HG03060 (cell line): ENCODE measurements at regions not wholly inside any gene's neighbourhood (a gene's known extent, or its start where the extent isn't known, plus 50 kb on each side); places are given as distances from the start of the nearest gene placed in this dataset.

Experiments used
- ATAC-seq: cut with Tn5 transposase; IDR thresholded peaks from one replicate; pipeline ENCODE4 v1.9.1; 2021; ENCODE audit warnings: low read depth, moderate number of reproducible peaks; ENCODE audit not compliant: unreplicated experiment

DNA sequence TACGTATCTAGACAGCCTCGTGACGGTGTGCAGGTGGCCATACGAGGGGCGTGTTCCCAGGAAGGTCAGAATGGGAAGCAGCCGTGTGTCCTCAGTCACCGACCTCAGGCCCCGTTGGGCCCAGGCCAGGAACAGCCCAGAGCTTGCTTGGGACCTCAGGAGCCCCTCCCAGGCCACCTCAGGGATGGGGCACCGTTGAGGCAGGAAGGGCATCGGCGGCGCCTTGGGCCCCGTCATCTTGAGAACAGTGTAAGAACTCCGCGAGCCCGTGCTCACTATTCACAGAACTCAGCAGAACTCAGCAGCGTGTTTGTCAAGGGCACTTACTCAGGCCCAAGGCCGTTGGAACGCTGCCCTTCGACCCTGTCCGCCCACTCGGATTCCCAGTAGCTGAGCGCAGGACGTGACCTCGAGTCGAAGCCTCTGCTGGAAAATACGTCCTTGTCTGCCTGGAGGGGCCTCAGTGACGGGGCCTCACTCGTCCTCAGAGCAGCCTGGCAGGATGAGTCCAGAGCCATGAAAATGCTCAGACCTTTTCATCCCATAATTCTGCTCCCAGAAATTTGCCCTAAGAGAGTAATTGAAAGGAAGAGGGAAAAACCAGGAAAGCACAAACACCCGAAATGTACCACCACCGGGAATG is 1134.8 kb downstream of the BRD1 start:
- ATAC-seq, result no peak

DNA sequence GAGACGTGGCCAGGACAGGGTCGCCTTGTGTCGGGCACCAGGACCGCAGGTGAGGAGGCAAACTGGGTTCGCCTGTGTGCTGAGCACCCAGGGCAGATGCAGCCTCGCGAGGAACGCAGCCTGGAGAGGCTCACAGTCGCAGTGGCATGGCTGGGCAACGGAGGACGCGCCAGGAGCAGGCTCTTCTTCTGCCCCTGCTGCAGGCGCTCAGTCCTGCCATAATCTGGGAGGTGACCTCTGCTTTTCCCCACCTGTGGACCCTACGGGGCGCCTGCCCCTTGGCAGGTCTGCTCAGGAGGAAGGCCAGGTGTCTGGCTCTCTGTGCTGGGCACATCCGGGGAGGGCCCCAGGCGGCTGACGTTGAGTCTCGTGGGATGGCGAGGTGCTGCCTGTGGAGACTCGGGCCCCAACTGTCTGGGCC is 1136.2 kb downstream of the BRD1 start:
- ATAC-seq, result no peak

DNA sequence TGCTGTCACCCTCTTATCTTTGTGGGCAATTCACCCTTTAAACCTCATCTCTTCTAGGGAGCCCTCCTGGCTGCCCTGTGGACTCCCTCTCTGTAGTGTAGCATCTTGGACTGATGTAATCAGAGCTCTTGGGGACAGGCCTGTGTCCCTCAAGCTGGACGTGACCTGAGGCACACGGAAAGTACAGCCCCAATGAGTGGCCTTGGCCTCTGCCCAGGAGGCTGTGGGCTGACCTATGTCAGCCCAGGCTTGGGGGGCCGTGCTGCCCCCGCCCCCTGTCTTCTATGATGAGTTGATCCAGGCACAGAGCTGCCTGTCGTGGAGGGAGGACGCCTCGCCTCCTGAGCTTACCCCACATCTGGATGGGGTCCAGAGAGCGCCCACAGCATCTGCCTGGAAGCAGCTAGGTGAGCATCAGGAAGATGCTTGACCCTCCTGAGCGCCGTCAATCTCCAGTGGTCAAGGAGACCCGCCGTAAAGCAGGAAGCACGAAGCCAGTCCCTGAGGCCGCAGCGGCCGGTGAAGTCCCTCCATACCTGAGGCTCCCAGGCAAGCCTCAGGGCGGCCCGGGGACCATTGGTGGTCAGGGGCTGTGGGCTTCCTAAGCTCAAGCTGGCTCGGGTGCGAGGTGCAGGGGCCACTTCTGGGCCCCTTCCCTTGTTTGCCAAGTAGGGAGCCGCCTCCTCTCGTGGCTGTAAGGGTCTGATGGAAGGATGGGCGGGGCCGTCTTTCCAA is 1136.9 kb downstream of the BRD1 start:
- no peak for ATAC-seq

DNA sequence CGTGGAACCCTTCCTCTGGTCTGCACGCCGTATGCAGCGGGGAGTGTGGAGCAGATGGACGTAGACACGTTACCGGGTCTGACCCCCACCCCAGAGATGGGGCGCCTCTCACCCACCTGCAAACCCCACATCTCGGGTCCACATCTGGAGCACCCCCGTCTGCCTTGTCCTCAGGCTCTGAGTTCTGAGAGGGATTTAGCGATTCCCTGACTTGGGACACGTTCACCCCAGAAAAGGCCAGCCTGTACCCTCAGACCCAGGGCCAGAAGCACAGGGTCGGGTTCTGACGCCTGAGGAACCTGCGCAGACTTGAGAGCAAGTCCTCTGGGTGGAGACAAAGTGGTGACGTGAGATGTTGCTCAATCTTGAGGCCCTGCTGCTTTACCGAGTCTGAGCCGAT is 1138.5 kb downstream of the BRD1 start:
- ATAC-seq, result no peak

DNA sequence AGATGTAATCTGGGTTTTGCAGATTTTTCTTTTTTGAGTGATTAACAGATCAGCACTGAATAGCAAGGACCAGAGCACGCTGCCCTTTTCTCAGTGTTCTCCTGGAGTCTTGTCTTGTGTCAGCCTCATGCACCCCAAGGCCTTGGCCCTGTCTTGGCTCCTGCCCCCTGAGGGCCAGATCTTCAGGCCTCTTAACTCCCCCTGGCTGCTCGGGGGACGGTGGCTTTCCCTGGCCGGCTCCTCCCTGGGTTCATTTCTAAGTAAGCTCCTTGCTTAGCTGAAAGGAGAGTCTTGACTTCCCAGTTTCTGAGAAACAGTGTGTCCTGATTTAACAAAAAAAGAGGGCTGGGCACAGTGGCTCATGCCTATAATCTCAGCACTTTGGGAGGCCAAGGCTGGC is 1139.3 kb downstream of the BRD1 start:
- ATAC-seq, result no peak

DNA sequence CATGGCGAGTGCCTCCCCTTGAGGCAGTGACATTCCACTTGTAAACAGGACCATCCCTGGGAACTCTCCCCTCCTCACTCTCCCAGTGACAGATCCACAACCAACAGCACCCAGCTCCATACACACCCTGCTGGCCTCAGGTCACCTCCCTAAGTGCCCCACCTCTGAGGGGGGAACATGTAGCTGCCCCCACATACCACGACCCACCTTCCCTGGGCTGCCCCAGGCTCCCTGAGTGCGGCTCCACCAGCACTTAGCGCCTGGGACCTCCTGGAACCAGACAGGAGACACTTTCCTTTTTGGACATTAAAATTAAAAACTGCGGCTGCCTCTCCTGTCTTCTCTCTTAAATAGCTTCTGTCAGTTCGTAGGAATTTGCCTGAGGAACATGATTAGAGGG is 1140.1 kb downstream of the BRD1 start:
- ATAC-seq, result no peak

DNA sequence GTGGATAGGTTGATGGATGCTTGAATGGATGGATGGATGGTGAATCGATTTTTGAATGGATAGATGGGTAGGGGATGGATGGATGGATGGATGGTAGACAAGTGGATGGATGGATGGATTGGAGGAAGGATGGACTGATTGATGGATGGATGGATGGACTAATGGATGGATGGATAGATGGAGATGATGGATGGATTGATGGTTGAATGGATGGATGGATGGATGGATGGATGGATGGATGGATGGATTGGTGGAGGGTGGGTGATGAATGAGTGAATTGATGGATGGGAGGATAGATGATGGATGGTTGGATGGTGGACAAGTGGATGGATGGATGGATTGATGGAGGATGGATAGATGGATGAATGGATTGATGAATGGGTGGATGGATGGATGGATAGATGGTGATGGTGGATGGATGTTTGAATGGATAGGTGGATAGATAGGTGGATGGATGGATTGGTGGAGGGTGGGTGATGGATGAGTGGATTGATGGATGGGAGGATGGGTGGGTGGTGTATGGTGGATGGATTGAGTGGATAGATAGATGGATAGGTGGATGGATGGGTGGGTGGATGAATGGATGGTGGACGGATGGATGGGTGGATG is 1140.9 kb downstream of the BRD1 start:
- ATAC-seq, result no peak

DNA sequence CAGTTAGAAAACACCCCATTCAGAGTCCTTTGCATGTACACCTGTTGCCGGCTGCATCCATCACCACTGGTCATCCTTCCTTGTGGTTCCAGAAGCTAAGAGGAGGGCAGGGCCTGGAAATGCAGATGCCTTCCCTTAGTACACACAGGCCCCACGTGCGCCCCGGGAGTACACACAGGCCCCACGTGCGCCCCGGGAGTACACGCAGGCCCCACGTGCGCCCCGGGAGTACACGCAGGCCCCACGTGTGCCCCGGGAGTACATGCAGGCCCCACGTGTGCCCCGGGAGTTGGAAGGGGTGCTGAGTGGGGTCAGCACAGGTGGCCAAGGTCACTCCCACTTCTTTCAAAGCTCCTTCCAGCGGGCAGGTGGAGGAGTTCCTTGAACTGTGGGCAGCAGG is 1141.9 kb downstream of the BRD1 start:
- no peak for ATAC-seq

DNA sequence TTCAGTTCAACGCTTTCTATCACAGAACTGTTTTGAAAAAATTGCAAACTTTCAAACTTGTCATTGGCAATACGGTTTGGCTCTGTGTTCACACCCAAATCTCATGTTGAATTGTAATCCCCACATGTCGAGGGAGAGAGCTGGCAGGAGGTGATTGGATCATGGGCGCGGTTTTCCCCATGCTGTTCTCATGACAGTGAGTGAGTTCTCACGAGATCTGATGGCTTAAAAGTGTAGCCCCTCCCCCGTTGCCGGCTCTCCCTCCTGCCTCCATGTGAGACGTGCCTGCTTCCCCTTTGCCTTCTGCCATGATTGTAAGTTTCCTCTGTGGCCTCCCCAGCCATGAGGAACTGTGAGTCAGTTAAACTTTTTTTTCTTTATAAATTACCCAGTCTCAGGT is 1144.0 kb downstream of the BRD1 start:
- ATAC-seq, result no peak

DNA sequence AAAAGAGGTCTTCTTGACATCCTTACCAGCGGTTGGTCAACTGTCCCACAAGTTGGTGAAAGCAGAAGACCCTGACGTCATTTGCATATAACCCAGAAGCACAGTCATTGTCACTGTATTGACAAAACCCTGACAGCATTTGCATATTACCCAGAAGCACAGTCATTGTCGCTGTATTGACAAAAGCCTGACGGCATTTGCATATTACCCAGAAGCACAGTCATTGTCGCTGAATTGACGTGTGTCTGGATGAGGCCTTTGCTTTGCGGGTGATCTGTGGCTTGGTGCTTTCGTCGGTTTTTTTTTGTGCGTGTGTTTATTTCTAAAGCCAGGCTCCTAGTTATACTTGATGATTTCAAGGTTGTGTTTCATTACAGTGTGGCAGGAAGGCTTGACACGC is 1145.2 kb downstream of the BRD1 start:
- no peak for ATAC-seq

DNA sequence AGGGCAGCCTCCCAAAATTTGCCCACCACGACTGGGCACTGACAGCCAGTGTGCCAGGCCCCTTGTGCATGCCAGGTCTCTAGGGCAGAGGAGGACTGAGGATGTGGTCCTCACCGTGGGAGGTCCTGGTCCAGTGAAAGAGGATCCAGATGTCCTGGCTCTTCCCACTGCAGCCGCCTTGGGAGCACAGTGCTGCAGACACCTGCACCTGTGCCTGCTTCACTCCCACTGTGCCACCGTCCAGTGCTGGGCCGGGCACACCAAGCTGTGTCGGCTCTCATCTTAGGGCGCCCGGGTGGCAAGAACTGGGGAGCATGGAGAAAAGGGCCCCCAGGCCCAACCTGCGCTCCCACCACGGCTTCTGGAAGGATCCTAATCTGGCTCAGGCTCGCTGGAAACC is 1147.1 kb downstream of the BRD1 start:
- ATAC-seq, result no peak

DNA sequence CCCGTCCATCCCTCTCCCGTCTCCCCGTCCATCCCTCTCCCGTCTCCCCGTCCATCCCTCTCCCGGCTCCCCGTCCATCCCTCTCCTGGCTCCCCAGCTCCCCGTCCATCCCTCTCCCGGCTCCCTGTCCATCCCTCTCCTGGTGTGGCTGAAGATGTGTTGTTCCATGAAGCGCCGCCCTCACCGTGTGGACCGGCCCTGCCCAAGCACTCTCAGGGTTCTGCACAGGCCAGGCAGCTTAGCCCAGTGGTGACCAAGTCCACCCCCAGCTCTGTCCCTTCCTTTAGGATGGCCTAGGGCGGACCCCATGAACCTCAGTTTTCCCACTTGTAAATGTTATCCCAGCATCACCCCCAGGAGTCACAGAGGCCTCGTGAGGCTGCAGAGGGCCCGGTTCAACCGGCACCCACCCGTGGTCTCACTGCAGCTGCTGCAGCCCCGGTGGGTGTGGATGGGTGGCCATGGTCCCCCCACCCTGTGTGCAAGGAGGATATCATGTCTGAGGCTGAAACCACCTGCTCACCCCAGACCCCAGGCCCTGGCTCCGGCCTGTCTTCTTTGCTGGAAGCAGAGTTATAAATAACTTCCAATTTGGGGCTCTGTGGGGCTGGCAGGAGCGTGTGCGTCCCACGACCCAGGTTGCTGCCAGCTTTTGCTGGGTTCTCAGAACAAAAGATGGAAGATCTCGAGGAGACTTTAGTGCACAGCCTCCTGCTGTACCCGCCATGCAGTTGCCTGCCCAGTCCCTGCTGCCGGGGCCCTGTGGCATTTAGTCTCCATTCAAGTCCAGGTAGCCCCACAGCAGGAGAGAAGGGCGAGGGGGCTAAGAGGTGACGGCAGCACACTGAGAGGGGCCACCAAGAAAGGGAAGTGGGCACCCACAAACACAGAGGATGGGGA is 1147.8 kb downstream of the BRD1 start:
- ATAC-seq, result no peak

DNA sequence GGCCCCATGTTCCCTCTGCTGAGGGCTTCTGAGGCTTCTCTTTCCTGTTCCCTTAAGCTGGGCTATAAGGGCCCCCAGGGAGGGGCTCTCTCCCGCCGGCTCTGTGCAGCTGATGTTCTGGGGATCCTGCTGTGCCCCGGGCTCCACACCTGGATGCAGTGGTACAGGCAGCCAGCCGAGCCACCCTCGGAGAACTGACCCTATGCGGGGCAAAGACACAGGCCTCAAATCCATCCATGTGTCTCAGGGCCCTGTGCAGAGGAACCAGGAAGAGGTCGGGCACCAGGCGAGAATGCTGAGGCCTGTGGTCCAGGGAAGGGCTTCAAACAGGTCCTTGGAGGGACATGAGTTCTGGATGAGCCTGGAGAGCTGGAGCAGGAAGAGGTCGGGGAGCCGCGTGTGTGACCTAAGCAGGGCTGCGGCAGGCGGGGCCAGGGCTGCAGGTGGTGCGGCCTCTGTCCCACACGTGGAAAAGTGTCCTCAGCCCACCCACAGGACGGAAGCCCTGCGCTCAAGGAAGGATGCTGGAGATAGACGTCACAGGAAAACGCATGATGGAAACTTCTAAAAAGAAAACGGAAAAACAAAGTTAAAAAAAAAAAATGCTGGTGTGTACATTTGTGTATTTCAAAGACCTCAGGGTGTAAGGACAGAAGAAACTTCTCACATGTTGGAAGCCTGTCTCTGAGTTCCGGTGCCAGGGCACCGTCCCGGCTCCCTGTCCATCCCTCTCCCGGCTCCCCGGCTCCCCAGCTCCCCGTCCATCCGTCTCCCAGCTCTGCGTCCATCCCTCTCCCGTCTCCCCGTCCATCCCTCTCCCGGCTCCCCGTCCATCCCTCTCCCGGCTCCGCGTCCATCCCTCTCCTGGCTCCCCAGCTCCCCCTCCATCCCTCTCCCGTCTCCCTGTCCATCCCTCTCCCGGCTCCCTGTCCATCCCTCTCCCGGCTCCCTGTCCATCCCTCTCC is 1149.2 kb downstream of the BRD1 start:
- ATAC-seq, result no peak

DNA sequence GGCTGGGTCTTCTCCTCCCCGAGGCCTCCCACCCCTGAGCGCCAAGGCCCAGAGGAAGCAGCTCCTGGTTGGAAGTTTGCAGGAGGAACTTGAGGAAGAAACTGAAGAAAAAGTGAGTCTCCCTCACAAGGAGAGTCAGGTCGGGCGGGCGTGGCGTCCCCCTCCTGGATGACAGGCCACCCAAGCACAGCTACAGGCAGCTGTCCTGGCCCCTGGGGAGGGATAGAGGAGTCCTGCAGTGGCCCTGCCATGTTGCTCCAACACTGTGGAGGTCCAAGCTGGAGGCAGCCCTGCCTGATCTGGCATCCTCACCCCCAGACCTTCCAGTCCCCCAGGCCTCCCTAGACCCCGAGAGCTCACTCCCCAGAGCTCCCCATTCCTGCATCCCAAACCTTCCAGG is 1150.1 kb downstream of the BRD1 start:
- no peak for ATAC-seq

DNA sequence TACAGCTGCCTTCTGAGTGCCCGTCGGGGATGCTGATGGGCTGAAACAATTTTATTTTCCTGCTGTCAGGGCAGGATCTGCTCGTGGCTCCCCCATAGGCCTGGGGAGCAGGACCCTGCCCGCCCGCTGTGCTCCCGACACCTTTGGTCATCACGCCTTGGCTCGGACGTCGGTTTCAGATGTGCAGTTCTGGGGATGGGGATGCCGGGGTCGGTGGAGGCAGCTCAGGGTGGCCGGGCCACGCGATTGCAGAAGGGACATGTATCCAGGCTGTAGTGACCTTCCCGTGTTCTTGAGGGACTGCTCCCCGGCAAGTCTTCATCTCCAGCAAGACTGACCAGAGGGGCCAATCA is 1150.5 kb downstream of the BRD1 start:
- ATAC-seq, result no peak

DNA sequence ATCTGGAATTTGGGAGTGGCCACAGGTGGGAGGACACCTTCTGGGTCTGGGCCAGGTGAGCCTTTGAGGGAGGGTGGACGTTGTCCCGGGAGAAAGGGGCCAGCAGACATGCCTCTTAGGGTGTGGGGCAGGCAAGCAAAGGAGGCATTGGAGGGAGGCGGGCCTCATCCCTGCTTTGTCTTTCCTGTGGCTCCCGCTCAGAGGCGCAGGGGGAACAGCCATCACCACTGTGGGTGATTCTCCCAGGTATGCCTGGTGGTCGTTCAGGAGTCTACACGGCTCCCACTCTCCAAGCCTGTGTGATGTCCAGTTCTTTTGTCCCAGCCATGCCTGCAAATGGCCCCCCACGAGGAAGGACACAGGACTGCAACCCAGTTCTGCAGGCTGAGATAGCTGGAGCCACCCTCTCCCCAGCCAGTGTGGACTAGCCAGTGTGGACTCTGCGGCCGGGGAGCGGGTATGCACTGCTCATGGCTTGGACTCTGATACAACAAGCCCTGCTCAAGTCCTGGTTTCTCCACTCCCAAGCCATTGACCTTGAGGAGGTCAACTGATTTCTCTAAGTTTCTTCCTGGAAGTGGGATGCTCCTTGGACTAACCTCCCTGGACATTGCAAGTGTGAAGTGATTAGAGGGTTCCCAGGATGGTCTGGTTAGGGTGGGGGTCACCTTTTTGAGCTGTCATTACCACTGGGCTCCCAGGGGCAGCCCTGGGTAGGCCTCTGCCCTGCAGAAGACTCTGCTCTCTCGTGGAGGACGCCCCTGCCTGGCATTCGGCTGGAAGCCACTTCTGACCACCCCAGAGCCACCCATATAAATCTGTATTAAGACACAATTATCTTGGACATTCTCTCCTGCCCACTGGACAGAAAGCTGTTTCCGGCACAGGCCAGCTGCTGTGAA is 1151.2 kb downstream of the BRD1 start:
- ATAC-seq, result no peak

DNA sequence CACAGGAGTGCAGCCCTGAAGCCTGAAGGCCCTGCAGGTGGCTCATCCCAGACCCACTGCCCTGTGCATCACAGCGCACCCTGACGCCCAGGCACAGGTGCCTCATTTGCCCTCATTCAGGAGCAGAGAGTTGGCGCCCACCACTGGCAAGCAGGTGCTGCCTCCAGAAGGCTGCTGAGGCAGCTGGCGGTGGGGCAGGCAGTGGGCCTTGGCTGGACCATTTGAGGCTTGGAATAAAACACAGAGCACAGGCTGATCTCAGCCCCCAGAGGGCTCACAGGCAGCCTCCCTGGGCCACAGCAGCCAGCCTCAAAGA is 1151.9 kb downstream of the BRD1 start:
- no peak for ATAC-seq

DNA sequence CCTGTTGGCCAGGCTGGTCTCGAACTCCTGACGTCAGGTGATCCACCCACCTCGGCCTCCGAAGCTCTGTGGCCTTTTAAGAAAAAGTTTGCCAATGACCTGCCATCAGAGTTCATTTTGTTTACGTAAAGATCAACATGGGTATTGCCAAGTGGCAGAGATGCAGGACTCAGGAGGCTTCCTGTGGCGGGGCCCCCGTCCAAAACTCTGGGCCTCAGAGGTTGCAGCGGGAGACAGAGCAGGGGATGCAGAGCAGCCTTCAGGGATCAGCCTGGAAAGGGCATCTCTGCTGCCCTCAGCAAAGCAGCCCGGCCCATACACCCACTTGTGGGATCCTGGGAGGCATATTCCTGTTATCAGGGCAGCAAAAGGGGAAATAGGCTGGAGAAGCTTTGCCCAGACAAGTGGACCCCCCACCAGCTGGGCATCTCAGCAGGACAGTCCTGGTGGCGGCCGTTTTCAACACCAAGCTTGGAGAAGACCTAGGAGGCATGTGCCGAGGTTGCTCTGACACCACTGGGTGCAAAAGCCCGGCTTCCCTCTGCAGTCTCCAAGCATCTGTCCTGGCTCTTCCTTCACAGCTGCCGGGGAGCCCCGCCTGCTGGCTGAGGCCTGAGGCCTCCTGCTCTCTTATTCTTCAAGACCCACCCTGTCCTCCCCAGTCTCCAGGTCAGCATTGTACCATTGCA is 1152.4 kb downstream of the BRD1 start:
- ATAC-seq, result no peak
